ENCODE measurements at regions not wholly inside any gene's neighbourhood (a gene's known extent, or its start where the extent isn't known, plus 50 kb on each side); places are given as distances from the start of the nearest gene placed in this dataset.

DNA sequence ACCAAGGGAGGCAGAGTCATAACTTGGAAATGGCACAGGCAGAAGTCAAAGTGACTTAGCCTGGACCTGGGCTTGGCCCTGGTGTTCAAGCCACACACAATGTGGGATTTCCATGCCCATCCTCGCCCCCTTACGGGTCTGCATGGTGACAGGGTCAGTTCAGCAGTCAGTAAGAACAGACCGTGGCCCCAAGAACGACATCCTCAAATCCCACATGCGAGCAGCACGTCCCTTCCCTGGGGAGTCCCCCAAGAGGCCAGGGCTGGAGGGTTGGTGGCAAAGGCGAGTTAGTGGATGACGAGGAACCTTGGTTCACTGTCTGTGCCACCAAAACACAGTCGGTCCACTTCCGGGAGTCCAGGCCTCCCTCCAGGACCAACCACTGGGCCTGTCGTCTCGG is 93.3 kb upstream of the MGMT start:
- DNase-seq (ENCODE audit: low read depth): no peak
- TF ChIP-seq, protein P1, sequence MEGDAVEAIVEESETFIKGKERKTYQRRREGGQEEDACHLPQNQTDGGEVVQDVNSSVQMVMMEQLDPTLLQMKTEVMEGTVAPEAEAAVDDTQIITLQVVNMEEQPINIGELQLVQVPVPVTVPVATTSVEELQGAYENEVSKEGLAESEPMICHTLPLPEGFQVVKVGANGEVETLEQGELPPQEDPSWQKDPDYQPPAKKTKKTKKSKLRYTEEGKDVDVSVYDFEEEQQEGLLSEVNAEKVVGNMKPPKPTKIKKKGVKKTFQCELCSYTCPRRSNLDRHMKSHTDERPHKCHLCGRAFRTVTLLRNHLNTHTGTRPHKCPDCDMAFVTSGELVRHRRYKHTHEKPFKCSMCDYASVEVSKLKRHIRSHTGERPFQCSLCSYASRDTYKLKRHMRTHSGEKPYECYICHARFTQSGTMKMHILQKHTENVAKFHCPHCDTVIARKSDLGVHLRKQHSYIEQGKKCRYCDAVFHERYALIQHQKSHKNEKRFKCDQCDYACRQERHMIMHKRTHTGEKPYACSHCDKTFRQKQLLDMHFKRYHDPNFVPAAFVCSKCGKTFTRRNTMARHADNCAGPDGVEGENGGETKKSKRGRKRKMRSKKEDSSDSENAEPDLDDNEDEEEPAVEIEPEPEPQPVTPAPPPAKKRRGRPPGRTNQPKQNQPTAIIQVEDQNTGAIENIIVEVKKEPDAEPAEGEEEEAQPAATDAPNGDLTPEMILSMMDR (IDR thresholded peaks at IDR 0.05; ENCODE audit: insufficient read depth, low read depth, low read length, missing control alignments): no peak
- no peak overlapping the region for H3K4me3 ChIP-seq (ENCODE audit: low read length)

DNA sequence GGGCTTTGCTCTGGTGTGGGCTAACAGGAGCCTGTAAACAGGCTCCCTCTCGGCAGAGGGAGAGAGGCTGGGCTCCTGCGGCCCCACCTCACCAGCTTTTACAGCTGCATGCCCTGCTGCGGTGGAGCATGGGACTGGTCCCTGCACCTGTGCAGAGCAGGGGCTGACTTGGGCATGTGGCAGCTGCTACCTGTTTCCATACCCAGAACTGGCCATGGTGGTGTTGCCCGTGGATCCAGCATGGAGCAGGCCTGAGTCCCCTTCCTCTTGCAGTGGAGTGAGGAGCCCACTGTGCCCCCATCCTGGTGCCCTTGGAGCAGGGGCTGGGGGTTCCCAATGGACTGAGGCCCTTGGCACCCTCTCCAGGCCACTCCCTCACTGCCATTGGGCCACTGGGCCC is 91.9 kb upstream of the MGMT start:
- TF ChIP-seq, protein P1 (IDR thresholded peaks at IDR 0.05; ENCODE audit: insufficient read depth, low read depth, low read length, missing control alignments): no peak
- H3K4me3 ChIP-seq (ENCODE audit: low read length): no peak overlapping the region
- DNase-seq (ENCODE audit: low read depth): no peak

DNA sequence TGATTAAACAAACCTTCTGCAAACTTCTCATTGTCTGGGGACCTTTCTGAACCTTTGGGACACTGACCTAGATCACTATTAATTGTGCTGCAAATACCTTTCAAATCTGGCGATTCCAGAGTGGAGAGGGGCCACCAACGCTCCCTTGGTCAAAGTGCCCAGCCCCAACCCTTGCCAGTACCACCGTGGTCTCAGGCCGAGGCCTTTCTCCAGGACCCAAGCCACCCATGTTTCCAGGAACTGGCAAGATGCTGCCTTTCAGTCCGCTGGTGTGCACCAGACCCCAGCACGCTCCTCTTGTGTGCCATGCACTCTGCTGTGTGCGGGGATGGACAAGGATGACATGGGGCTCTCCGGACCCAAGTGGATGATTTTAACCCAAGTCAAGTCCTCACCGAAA is 91.1 kb upstream of the MGMT start:
- no peak overlapping the region for H3K4me3 ChIP-seq (ENCODE audit: low read length)
- TF ChIP-seq, protein P1 (IDR thresholded peaks at IDR 0.05; ENCODE audit: insufficient read depth, low read depth, low read length, missing control alignments): no peak
- no peak for DNase-seq (ENCODE audit: low read depth)

DNA sequence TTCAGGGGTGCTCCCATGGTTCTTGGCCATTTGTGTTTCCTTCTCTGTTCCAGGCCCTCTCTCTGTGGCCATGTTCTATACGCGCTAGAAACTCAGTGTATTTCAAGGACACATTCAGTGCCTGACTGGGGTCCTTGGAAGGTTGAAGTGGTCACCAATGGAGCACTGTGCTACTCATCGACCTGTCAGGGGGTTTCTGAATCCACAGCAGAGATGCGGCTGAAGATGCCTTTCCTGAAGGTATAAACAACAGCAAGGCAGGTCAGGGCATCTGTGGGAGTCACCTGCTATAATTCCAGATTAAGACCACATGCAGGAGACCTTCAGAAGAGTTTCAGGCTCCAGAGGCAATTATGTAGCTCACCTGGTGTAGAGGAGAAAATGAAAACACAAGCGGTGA is 86.8 kb upstream of the MGMT start:
- no peak for DNase-seq (ENCODE audit: low read depth)
- TF ChIP-seq, protein P1 (IDR thresholded peaks at IDR 0.05; ENCODE audit: insufficient read depth, low read depth, low read length, missing control alignments): no peak
- no peak overlapping the region for H3K4me3 ChIP-seq (ENCODE audit: low read length)

DNA sequence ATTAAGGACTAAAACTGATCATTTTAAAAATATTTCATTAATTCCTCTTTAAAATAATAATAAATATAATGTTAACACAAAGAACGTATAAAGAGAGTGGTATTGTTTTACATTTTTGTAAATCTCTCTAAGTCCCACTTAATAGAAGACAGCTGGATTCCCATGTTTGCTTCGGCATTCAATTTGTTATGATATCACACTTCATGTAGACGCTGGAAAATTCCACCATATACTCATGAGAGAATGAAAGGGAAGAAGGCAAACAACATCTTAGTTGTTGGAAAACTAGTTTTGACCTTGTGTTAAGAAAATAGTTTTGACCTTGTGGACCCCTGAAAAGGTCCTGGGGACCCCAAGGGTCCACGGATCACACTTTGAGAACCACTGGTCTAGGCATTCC is 85.3 kb upstream of the MGMT start:
- H3K4me3 ChIP-seq (ENCODE audit: low read length): no peak overlapping the region
- DNase-seq (ENCODE audit: low read depth): no peak
- TF ChIP-seq, protein P1 (IDR thresholded peaks at IDR 0.05; ENCODE audit: insufficient read depth, low read depth, low read length, missing control alignments): no peak

DNA sequence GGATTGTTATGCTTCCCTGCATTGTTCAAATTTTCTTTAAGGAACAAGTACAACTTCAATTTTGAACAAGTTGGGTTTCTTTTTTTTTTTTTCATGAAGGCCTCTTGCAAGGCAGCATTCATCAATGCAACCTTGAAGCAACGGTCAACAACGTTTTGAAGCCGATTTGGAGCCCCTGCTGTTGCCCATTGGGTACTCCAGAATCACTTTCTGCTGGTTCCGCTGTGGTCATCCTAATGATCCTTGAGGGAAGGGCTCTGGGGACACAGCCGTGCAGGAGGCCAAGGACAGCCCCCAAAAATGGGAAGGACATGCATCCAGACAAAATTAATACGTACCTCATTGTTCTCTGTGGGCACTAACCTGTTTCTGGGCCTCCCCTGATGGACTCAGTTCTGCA is 84.6 kb upstream of the MGMT start:
- no peak overlapping the region for H3K4me3 ChIP-seq (ENCODE audit: low read length)
- TF ChIP-seq, protein P1 (IDR thresholded peaks at IDR 0.05; ENCODE audit: insufficient read depth, low read depth, low read length, missing control alignments): no peak
- no peak for DNase-seq (ENCODE audit: low read depth)

DNA sequence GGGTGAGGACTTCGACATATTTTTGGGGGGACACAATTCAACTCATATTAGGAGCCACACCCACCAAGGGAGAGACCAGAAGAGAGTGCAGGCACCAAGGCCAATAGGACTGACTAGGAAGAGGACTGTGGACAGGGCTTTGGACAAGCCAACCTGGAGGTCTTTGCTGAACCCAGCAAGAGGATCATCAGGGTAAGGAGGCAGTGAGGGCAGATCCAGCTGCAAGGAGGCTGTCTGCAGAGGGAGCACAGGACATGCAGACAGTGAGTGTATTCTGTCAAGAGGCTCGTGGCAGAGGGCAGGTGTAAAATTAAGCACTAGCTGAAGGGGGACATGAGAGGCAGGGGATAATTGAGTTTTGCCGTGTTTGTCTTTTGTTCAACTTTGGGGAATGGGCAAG is 83.4 kb upstream of the MGMT start:
- H3K4me3 ChIP-seq (ENCODE audit: low read length): no peak overlapping the region
- DNase-seq (ENCODE audit: low read depth): no peak
- TF ChIP-seq, protein P1 (IDR thresholded peaks at IDR 0.05; ENCODE audit: insufficient read depth, low read depth, low read length, missing control alignments): no peak

Measured in epithelial cell of esophagus (primary cell).